Endothelial cell (in vitro differentiated cells): ENCODE measurements at regions not wholly inside any gene's neighbourhood (a gene's known extent, or its start where the extent isn't known, plus 50 kb on each side); places are given as distances from the start of the nearest gene placed in this dataset.
"Not testable (repeated sequence)": the region's sequence is repeated elsewhere in the genome, so short reads cannot be mapped to it uniquely, and the experiment has no call there.

Experiments used
- DNase-seq: peaks from one replicate; pipeline ENCODE4 v3.0.0; 2021; ENCODE audit warnings: low spot score
- H3K27ac Mint-ChIP-seq: one replicate; pipeline ENCODE4 v1.8.0; 2021; ENCODE audit warnings: mixed read lengths, inconsistent platforms; ENCODE audit not compliant: unreplicated experiment
- H3K27me3 Mint-ChIP-seq: one replicate; pipeline ENCODE4 v1.8.0; 2021; ENCODE audit warnings: mild to moderate bottlenecking, moderate library complexity, mixed read lengths, inconsistent platforms; ENCODE audit not compliant: unreplicated experiment
- H3K36me3 Mint-ChIP-seq: one replicate; pipeline ENCODE4 v1.8.0; 2021; ENCODE audit warnings: mild to moderate bottlenecking, low read depth, mixed read lengths, inconsistent platforms; ENCODE audit not compliant: unreplicated experiment
- H3K4me1 Mint-ChIP-seq: one replicate; pipeline ENCODE4 v1.8.0; 2021; ENCODE audit warnings: mild to moderate bottlenecking, mixed read lengths, inconsistent platforms; ENCODE audit not compliant: unreplicated experiment
- H3K4me3 Mint-ChIP-seq: one replicate; pipeline ENCODE4 v1.8.0; 2021; ENCODE audit warnings: mild to moderate bottlenecking, mixed read lengths, inconsistent platforms; ENCODE audit not compliant: unreplicated experiment
- H3K9me3 Mint-ChIP-seq: one replicate; pipeline ENCODE4 v1.8.0; 2021; ENCODE audit warnings: mixed read lengths, inconsistent platforms; ENCODE audit not compliant: unreplicated experiment
- CTCF ChIP-seq: fragments of 200-600 bp; sonication (generic); IDR thresholded peaks from one replicate; pipeline ENCODE4 v1.5.0; 2021; ENCODE audit warnings: antibody characterized with exemption; ENCODE audit not compliant: unreplicated experiment

- no peak for TF ChIP-seq CTCF
- H3K36me3 Mint-ChIP-seq = no peaks in the 10 kb centered on the region
- H3K4me3 Mint-ChIP-seq = no peak overlapping the region
- no peaks in the 10 kb centered on the region for H3K4me1 Mint-ChIP-seq
- H3K9me3 Mint-ChIP-seq = no peaks in the 10 kb centered on the region
- H3K27ac Mint-ChIP-seq = no peak overlapping the region
- DNase-seq = no peak
- no peaks in the 10 kb centered on the region for H3K27me3 Mint-ChIP-seq
Measured at GRCh38 chr9:86481466-86481865, 127.3 kb upstream of the TUT7 start.

- not testable (repeated sequence) for H3K36me3 Mint-ChIP-seq, H3K9me3 Mint-ChIP-seq, H3K4me1 Mint-ChIP-seq, H3K27ac Mint-ChIP-seq, H3K4me3 Mint-ChIP-seq, H3K27me3 Mint-ChIP-seq, DNase-seq
Measured at GRCh38 chr9:86475255-86475654, 121.0 kb upstream of the TUT7 start.

- Mint-ChIP-seq H3K27ac (no peak overlapping the region), H3K4me1 (peaks cover 5% of the 10 kb centered on the region), H3K36me3 (no peaks in the 10 kb centered on the region), H3K9me3 (no peaks in the 10 kb centered on the region), H3K4me3 (no peak overlapping the region), H3K27me3 (no peaks in the 10 kb centered on the region)
- TF ChIP-seq CTCF = no peak
- no peak for DNase-seq
Measured at GRCh38 chr9:86471171-86471815, 117.1 kb upstream of the TUT7 start.

- TF ChIP-seq CTCF = no peak
- no peak overlapping the region for H3K27ac Mint-ChIP-seq
Measured at GRCh38 chr9:86470326-86470725, 116.1 kb upstream of the TUT7 start.

GRCh38 chr9:86469476-86470250, 115.5 kb upstream of the TUT7 start:
- no peak for DNase-seq
- Mint-ChIP-seq H3K4me3 (no peak overlapping the region), H3K9me3 (no peaks in the 10 kb centered on the region), H3K4me1 (peaks cover 5% of the 10 kb centered on the region), H3K27me3 (no peaks in the 10 kb centered on the region), H3K27ac (no peak overlapping the region), H3K36me3 (no peaks in the 10 kb centered on the region)
- no peak for TF ChIP-seq CTCF

More at GRCh38 chr9:86470326-86470725, 116.1 kb upstream of the TUT7 start:
- DNase-seq = no peak
- H3K9me3 Mint-ChIP-seq = no peaks in the 10 kb centered on the region
- peaks cover 5% of the 10 kb centered on the region for H3K4me1 Mint-ChIP-seq
- H3K4me3 Mint-ChIP-seq = no peak overlapping the region
- no peaks in the 10 kb centered on the region for H3K27me3 Mint-ChIP-seq
- H3K36me3 Mint-ChIP-seq = no peaks in the 10 kb centered on the region
